ENCODE measurements at regions not wholly inside any gene's neighbourhood (a gene's known extent, or its start where the extent isn't known, plus 50 kb on each side); places are given as distances from the start of the nearest gene placed in this dataset.

DNA sequence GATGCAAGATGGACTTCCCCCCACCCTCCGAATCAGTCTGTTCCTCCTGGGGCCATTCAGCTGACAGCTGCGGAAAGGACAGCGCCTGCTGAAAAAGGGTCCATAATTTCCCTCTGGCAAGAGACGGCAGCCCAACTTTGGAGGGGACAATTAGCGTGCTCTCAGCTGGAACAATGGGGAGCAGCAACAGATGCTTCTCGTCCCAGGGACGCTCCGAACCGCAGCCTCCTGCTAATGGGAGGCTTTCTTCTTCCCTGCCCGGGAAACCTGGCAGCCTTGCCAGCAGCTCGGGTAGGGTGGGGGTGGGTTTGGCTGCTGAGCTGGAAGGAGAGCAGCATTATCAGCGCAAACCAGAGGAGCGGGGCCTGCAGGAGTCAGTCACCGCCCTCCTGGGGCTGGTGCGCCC lies 500.0 kb upstream of the SALL1 start:
- TF ChIP-seq ARNTL (CRISPR knock-in tag; IDR thresholded peaks at IDR 0.05; ENCODE audit: borderline replicate concordance, low read depth) (no peak), PPARA (CRISPR knock-in tag; IDR thresholded peaks at IDR 0.05; ENCODE audit: borderline replicate concordance) (no peak), ZFP30 (CRISPR knock-in tag; IDR thresholded peaks at IDR 0.05) (no peak), TOX (CRISPR knock-in tag; IDR thresholded peaks at IDR 0.05; ENCODE audit: borderline replicate concordance) (no peak), BACH2 (CRISPR knock-in tag; IDR thresholded peaks at IDR 0.05; ENCODE audit: borderline replicate concordance) (no peak), CSDC2 (CRISPR knock-in tag; IDR thresholded peaks at IDR 0.05) (no peak), SNAI2 (CRISPR knock-in tag; IDR thresholded peaks at IDR 0.05) (no peak), ESRRG (CRISPR knock-in tag; IDR thresholded peaks at IDR 0.05) (no peak), GLIS3 (CRISPR knock-in tag; IDR thresholded peaks at IDR 0.05) (no peak), OSR1 (CRISPR knock-in tag; IDR thresholded peaks at IDR 0.05) (no peak), ZFP3 (CRISPR knock-in tag; IDR thresholded peaks at IDR 0.05) (no peak)
- TF ChIP-seq, protein P1, sequence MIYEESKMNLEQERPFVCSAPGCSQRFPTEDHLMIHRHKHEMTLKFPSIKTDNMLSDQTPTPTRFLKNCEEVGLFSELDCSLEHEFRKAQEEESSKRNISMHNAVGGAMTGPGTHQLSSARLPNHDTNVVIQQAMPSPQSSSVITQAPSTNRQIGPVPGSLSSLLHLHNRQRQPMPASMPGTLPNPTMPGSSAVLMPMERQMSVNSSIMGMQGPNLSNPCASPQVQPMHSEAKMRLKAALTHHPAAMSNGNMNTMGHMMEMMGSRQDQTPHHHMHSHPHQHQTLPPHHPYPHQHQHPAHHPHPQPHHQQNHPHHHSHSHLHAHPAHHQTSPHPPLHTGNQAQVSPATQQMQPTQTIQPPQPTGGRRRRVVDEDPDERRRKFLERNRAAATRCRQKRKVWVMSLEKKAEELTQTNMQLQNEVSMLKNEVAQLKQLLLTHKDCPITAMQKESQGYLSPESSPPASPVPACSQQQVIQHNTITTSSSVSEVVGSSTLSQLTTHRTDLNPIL (CRISPR knock-in tag; IDR thresholded peaks at IDR 0.05; ENCODE audit: low read depth), result no peak
- TF ChIP-seq, protein P2, sequence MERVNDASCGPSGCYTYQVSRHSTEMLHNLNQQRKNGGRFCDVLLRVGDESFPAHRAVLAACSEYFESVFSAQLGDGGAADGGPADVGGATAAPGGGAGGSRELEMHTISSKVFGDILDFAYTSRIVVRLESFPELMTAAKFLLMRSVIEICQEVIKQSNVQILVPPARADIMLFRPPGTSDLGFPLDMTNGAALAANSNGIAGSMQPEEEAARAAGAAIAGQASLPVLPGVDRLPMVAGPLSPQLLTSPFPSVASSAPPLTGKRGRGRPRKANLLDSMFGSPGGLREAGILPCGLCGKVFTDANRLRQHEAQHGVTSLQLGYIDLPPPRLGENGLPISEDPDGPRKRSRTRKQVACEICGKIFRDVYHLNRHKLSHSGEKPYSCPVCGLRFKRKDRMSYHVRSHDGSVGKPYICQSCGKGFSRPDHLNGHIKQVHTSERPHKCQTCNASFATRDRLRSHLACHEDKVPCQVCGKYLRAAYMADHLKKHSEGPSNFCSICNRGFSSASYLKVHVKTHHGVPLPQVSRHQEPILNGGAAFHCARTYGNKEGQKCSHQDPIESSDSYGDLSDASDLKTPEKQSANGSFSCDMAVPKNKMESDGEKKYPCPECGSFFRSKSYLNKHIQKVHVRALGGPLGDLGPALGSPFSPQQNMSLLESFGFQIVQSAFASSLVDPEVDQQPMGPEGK (CRISPR knock-in tag; IDR thresholded peaks at IDR 0.05; ENCODE audit: borderline replicate concordance), result no peak
